NT2/D1 (cell line): ENCODE measurements at regions not wholly inside any gene's neighbourhood (a gene's known extent, or its start where the extent isn't known, plus 50 kb on each side); places are given as distances from the start of the nearest gene placed in this dataset.

ENCODE experiments used
- SUZ12 ChIP-seq: IDR thresholded peaks from 2 replicates; pipeline ENCODE4 v1.6.1; 2011; ENCODE audit not compliant: insufficient read length, insufficient read depth; ENCODE audit errors: extremely low read depth
- YY1 ChIP-seq: IDR thresholded peaks from 2 replicates; pipeline ENCODE4 v1.6.1; 2011; ENCODE audit not compliant: insufficient read length, insufficient read depth
- ZNF274 ChIP-seq: IDR thresholded peaks from 2 replicates; pipeline ENCODE4 v1.6.1; 2011; ENCODE audit warnings: mild to moderate bottlenecking, low read depth, low read length

DNA sequence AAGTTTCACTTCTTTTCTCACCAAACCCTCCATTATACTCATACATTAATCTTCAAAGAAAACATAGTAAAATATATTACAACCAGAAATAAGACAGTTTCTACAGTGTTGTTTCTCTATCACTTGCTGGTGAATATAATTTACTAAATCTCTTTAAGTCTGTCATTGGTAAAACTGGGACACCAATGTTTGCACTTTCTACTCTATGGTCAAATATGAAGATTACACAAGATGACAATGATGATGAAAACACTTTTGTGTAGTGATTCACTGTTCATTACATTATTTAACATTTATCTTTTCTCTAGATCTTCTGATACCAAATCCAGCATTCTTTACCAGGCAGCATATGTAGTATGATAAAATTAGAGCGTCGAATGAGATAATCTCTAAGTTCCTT is 459.1 kb downstream of the DMAC1 start:
- TF ChIP-seq ZNF274 = no peak
- no peak for TF ChIP-seq SUZ12
- no peak for TF ChIP-seq YY1
